GM12874 (cell line): ENCODE measurements at regions not wholly inside any gene's neighbourhood (a gene's known extent, or its start where the extent isn't known, plus 50 kb on each side); places are given as distances from the start of the nearest gene placed in this dataset.

Experiments
- CTCF ChIP-seq: IDR thresholded peaks from 2 replicates; pipeline ENCODE4 v1.5.1; 2011; ENCODE audit warnings: low read depth, mild to moderate bottlenecking, control low read depth, low read length, moderate library complexity; ENCODE audit not compliant: insufficient read depth

GRCh38 chr7:35968140-35968940 is 167.5 kb downstream of the SEPTIN7 start:
- TF ChIP-seq CTCF = no peak

DNA sequence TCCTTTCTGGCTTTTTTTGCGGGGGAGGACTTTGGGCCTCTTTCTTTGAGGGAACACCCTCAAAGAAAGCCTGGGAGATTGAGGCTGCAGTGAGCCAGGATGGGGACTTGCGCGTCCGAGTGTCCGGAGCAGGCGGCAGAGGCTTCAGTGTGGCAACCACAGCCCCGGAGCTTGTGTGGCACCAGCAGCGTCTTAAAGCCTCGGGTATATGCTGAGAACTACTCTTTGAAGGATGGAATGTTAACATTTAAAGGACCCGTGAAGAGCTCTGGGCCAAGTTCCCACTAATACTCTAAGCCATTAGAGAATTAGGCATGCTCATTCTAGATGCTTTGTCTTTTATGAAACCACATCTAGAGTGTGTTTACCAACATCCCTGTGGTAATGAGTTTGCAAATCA is 168.2 kb downstream of the SEPTIN7 start:
- TF ChIP-seq CTCF = no peak

GRCh38 chr7:35970458-35970857 is 169.6 kb downstream of the SEPTIN7 start:
- TF ChIP-seq CTCF = no peak

DNA sequence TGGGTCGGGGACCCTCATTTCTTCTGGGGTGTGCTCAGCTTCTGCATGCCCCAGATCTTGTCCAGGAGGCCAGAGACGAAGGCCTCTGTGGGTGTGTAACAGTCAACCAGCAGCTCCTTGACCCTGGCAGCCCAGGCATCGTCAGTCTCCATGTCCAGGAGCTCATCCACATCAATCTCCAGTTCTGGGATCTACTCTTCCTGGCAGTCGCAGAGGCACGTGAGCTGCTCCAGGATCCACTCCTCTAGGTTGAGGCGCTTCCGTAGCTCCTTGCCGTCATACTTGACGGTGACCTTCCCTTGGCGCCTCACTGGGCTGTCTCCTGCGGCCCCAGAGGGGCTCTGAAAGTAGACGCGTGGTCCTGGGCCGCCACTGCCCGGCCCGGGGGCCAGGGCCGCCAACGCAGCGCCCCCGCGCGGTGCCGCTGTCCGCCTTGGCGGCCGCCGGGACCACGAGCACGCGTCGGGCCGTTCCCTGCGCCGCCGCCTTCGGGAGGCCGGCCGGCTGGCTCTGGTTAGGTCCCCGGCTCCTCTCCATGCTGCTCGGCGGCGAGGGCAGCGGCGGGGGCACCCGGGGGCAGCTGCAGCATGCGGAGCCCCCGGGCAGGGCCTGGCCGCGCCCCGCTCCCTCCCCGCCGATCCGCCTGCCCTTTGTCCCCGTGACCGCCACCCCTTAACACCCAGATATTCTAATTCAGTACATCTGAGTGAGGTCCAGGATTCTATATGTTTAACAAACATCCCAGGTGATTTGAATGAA is 170.5 kb downstream of the SEPTIN7 start:
- TF ChIP-seq CTCF = peak; percentile 48

GRCh38 chr7:35975851-35976454 is 175.1 kb downstream of the SEPTIN7 start:
- TF ChIP-seq CTCF = peak; percentile 71

GRCh38 chr7:35982600-35982999 is 170.5 kb upstream of the EEPD1 start:
- TF ChIP-seq CTCF = no peak

DNA sequence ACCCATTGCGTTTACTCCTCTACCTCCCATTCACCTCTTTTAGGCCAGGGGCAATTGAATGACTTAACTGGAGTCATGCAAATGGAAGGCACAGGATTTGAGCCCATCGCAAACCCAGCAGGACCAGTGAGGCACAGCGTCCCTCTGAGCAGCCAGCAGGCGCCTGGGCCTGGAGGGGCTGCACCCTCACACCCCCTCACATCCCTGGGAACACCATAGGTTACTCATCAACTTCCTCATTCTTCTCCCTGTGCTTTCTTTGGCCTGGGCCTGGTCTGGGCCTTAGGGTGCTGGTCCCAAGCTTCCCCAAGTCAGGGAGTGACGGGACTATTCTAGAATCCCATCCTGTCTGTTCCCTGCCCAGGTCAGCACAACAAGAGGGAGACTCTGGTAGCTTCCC is 169.4 kb upstream of the EEPD1 start:
- no peak for TF ChIP-seq CTCF
